ENCODE measurements at regions not wholly inside any gene's neighbourhood (a gene's known extent, or its start where the extent isn't known, plus 50 kb on each side); places are given as distances from the start of the nearest gene placed in this dataset.

- H3K9me3 Mint-ChIP-seq = peaks cover 4% of the 10 kb centered on the region
- peak overlapping the region; percentile 40 for H3K27ac Mint-ChIP-seq
- peaks cover 50% of the 10 kb centered on the region for H3K4me1 Mint-ChIP-seq
- no peak for ATAC-seq
- no peak overlapping the region for H3K4me3 Mint-ChIP-seq
- H3K36me3 Mint-ChIP-seq = peaks cover 26% of the 10 kb centered on the region
- no peaks in the 10 kb centered on the region for H3K27me3 Mint-ChIP-seq
Measured at GRCh38 chr14:49946320-49947141, 53.6 kb downstream of the ARF6 start.

GRCh38 chr14:49947506-49947905 lies 54.6 kb downstream of the ARF6 start:
- peaks cover 55% of the 10 kb centered on the region for H3K4me1 Mint-ChIP-seq
- no peaks in the 10 kb centered on the region for H3K27me3 Mint-ChIP-seq
- peaks cover 20% of the 10 kb centered on the region for H3K36me3 Mint-ChIP-seq
- H3K4me3 Mint-ChIP-seq = no peak overlapping the region
- peak overlapping the region; percentile 1 for H3K27ac Mint-ChIP-seq
- ATAC-seq = no peak
- H3K9me3 Mint-ChIP-seq = peaks cover 2% of the 10 kb centered on the region

- H3K36me3 Mint-ChIP-seq = peaks cover 6% of the 10 kb centered on the region
- no peaks in the 10 kb centered on the region for H3K27me3 Mint-ChIP-seq
- no peak for ATAC-seq
- H3K4me1 Mint-ChIP-seq = peaks cover 57% of the 10 kb centered on the region
- H3K9me3 Mint-ChIP-seq = no peaks in the 10 kb centered on the region
- peak overlapping the region; percentile 64 for H3K27ac Mint-ChIP-seq
- H3K4me3 Mint-ChIP-seq = no peak overlapping the region
Measured at GRCh38 chr14:49950275-49951228, 57.7 kb downstream of the ARF6 start.

- peaks cover 6% of the 10 kb centered on the region for H3K36me3 Mint-ChIP-seq
- peaks cover 50% of the 10 kb centered on the region for H3K4me1 Mint-ChIP-seq
- no peaks in the 10 kb centered on the region for H3K9me3 Mint-ChIP-seq
- no peaks in the 10 kb centered on the region for H3K27me3 Mint-ChIP-seq
- H3K27ac Mint-ChIP-seq = peak overlapping the region; percentile 64
- H3K4me3 Mint-ChIP-seq = no peak overlapping the region
- no peak for ATAC-seq
Measured at GRCh38 chr14:49951229-49951607, 58.3 kb downstream of the ARF6 start.

GRCh38 chr14:49951691-49952345 lies 58.9 kb downstream of the ARF6 start:
- no peaks in the 10 kb centered on the region for H3K9me3 Mint-ChIP-seq
- peaks cover 6% of the 10 kb centered on the region for H3K36me3 Mint-ChIP-seq
- H3K27ac Mint-ChIP-seq = peak overlapping the region; percentile 64
- peaks cover 44% of the 10 kb centered on the region for H3K4me1 Mint-ChIP-seq
- H3K27me3 Mint-ChIP-seq = no peaks in the 10 kb centered on the region
- no peak for ATAC-seq
- no peak overlapping the region for H3K4me3 Mint-ChIP-seq

GRCh38 chr14:49953196-49953595 lies 60.3 kb downstream of the ARF6 start:
- peaks cover 6% of the 10 kb centered on the region for H3K36me3 Mint-ChIP-seq
- no peaks in the 10 kb centered on the region for H3K27me3 Mint-ChIP-seq
- H3K9me3 Mint-ChIP-seq = no peaks in the 10 kb centered on the region
- H3K4me1 Mint-ChIP-seq = peaks cover 47% of the 10 kb centered on the region
- H3K27ac Mint-ChIP-seq = peak overlapping the region; percentile 19
- no peak for ATAC-seq
- H3K4me3 Mint-ChIP-seq = no peak overlapping the region

GRCh38 chr14:49954171-49954631 lies 61.3 kb downstream of the ARF6 start:
- Mint-ChIP-seq H3K27ac (no peak overlapping the region), H3K4me3 (no peak overlapping the region), H3K4me1 (peaks cover 41% of the 10 kb centered on the region), H3K36me3 (no peaks in the 10 kb centered on the region), H3K9me3 (no peaks in the 10 kb centered on the region), H3K27me3 (no peaks in the 10 kb centered on the region)
- ATAC-seq = no peak

- H3K4me3 Mint-ChIP-seq = no peak overlapping the region
- no peaks in the 10 kb centered on the region for H3K27me3 Mint-ChIP-seq
- H3K9me3 Mint-ChIP-seq = no peaks in the 10 kb centered on the region
- no peak for ATAC-seq
- H3K27ac Mint-ChIP-seq = peak overlapping the region; percentile 65
- no peaks in the 10 kb centered on the region for H3K36me3 Mint-ChIP-seq
- H3K4me1 Mint-ChIP-seq = peaks cover 48% of the 10 kb centered on the region
Measured at GRCh38 chr14:49955024-49955423, 62.1 kb downstream of the ARF6 start.

GRCh38 chr14:49957089-49957852 lies 64.4 kb downstream of the ARF6 start:
- H3K27me3 Mint-ChIP-seq = no peaks in the 10 kb centered on the region
- no peak overlapping the region for H3K4me3 Mint-ChIP-seq
- no peaks in the 10 kb centered on the region for H3K36me3 Mint-ChIP-seq
- no peak for ATAC-seq
- peak overlapping the region; percentile 46 for H3K27ac Mint-ChIP-seq
- H3K9me3 Mint-ChIP-seq = no peaks in the 10 kb centered on the region
- H3K4me1 Mint-ChIP-seq = peaks cover 51% of the 10 kb centered on the region

- Mint-ChIP-seq H3K27ac (peak overlapping the region; percentile 98), H3K4me1 (peaks cover 68% of the 10 kb centered on the region), H3K4me3 (peak overlapping the region; percentile 72), H3K27me3 (no peaks in the 10 kb centered on the region), H3K9me3 (no peaks in the 10 kb centered on the region), H3K36me3 (no peaks in the 10 kb centered on the region)
- ATAC-seq = peak; percentile 85
Measured at GRCh38 chr14:49959822-49960408, 67.0 kb downstream of the ARF6 start.

- H3K4me3 Mint-ChIP-seq = peak overlapping the region; percentile 72
- H3K36me3 Mint-ChIP-seq = no peaks in the 10 kb centered on the region
Measured at GRCh38 chr14:49960453-49960852, 67.6 kb downstream of the ARF6 start.

GRCh38 chr14:49961270-49962222 lies 68.7 kb downstream of the ARF6 start:
- no peaks in the 10 kb centered on the region for H3K27me3 Mint-ChIP-seq
- H3K4me3 Mint-ChIP-seq = peak overlapping the region; percentile 29
- ATAC-seq = peak; percentile 74
- H3K9me3 Mint-ChIP-seq = no peaks in the 10 kb centered on the region
- H3K36me3 Mint-ChIP-seq = no peaks in the 10 kb centered on the region
- peak overlapping the region; percentile 98 for H3K27ac Mint-ChIP-seq
- H3K4me1 Mint-ChIP-seq = peaks cover 75% of the 10 kb centered on the region

More at GRCh38 chr14:49960453-49960852, 67.6 kb downstream of the ARF6 start:
- Mint-ChIP-seq H3K4me1 (peaks cover 66% of the 10 kb centered on the region), H3K27ac (peak overlapping the region; percentile 98), H3K27me3 (no peaks in the 10 kb centered on the region), H3K9me3 (no peaks in the 10 kb centered on the region)
- peak; percentile 47 for ATAC-seq

GRCh38 chr14:49962621-49963020 lies 69.7 kb downstream of the ARF6 start:
- peak; percentile 75 for ATAC-seq
- H3K27ac Mint-ChIP-seq = peak overlapping the region; percentile 98
- peaks cover 71% of the 10 kb centered on the region for H3K4me1 Mint-ChIP-seq
- H3K27me3 Mint-ChIP-seq = no peaks in the 10 kb centered on the region
- H3K9me3 Mint-ChIP-seq = peaks cover 2% of the 10 kb centered on the region
- H3K36me3 Mint-ChIP-seq = no peaks in the 10 kb centered on the region
- H3K4me3 Mint-ChIP-seq = peak overlapping the region; percentile 43
